K562 (cell line): ENCODE measurements at regions not wholly inside any gene's neighbourhood (a gene's known extent, or its start where the extent isn't known, plus 50 kb on each side); places are given as distances from the start of the nearest gene placed in this dataset.

Experiments used
- ATAC-seq: fragments of 200-7000 bp; cut with Tn5 transposase; 3 replicates; pipeline ENCODE4 v1.9.1; 2020; ENCODE audit warnings: moderate library complexity
- BruUV-seq: library from RNA; stranded (reverse); fragments of 400-500 nt; replicated peaks from 2 replicates; lab custom pipeline; 2021; lab: Mats Ljungman, UMichigan
- CTCF ChIA-PET: fragments of 300-600 bp; formaldehyde crosslinking; extraction: SDS; loops from one replicate; lab custom pipeline; 2021; ENCODE audit warnings: low intra/inter-chr PET ratio; lab: Yijun Ruan, JAX
- POLR2A ChIA-PET: fragments of 300-600, 350-650 bp; sonication (Branson Sonifier 250); formaldehyde crosslinking; extraction: SDS; loops from one replicate; lab custom pipeline; 2021; ENCODE audit warnings: antibody characterized with exemption, inconsistent platforms; lab: Yijun Ruan, JAX
- DNase-seq, 4 experiments: peaks; one replicate each; pipeline versions ENCODE4 v3.0.0 to v3.0.0-alpha.2; 2011 to 2018; ENCODE audit warnings: low spot score in 3 of 4, mixed read lengths in 3 of 4; ENCODE audit errors: extremely low read depth in 1 of 4
- FAIRE-seq: peaks from 2 replicates; lab custom pipeline; 2011; peaks lifted over from hg19 to GRCh38; lab: Jason Lieb, UNC
- H2AFZ ChIP-seq: 2 replicates; pipeline ENCODE4 v1.6.0; 2011; ENCODE audit warnings: low read depth, low read length, control low read depth, inconsistent platforms
- H3K27ac ChIP-seq: fragments of 200-600 bp; 3 replicates; pipeline ENCODE4 v1.8.0; 2011; ENCODE audit warnings: low read depth, mild to moderate bottlenecking, control low read depth, inconsistent platforms, low read length, moderate library complexity, mixed read lengths; ENCODE audit errors: extremely low read depth
- H3K27me3 ChIP-seq, 2 experiments: fragments of 300-600 bp in 1 of 2; 2 replicates in 1 of 2; 3 replicates in 1 of 2; pipeline versions ENCODE4 v1.6.0 to v1.8.0; 2011; ENCODE audit warnings: inconsistent platforms in 2 of 2, low read length in 2 of 2, mild to moderate bottlenecking in 1 of 2, mixed read lengths in 1 of 2, moderate library complexity in 1 of 2; ENCODE audit not compliant: control insufficient read depth in 2 of 2, insufficient read depth in 2 of 2
- H3K36me3 ChIP-seq: fragments of 300-600 bp; 3 replicates; pipeline ENCODE4 v1.8.0; 2011; ENCODE audit warnings: mild to moderate bottlenecking, low read length, inconsistent platforms; ENCODE audit not compliant: control insufficient read depth, insufficient read depth
- H3K4me1 ChIP-seq, 2 experiments: fragments of 200-600 bp in 1 of 2; replicated peaks in 1 of 2; 2 replicates in 1 of 2; 3 replicates in 1 of 2; pipeline versions ENCODE4 v1.5.1 to v1.8.0; 2011; ENCODE audit warnings: inconsistent platforms in 2 of 2, low read length in 2 of 2, mild to moderate bottlenecking in 1 of 2, mixed read lengths in 1 of 2, moderate library complexity in 1 of 2; ENCODE audit not compliant: control insufficient read depth in 2 of 2, insufficient read depth in 2 of 2
- H3K4me2 ChIP-seq: 2 replicates; pipeline ENCODE4 v1.6.1; 2011; ENCODE audit warnings: low read length, control low read depth, inconsistent platforms, mixed read lengths; ENCODE audit not compliant: insufficient read depth
- H3K4me3 ChIP-seq: fragments of 200-600 bp; sonication (generic), shearing (Covaris generic); 2 replicates; pipeline ENCODE4 v1.5.1; 2016; ENCODE audit warnings: control low read depth, inconsistent platforms
- H3K79me2 ChIP-seq: fragments of 200-600 bp; 3 replicates; pipeline ENCODE4 v1.8.0; 2011; ENCODE audit warnings: low read length, inconsistent platforms; ENCODE audit not compliant: control insufficient read depth, insufficient read depth
- H3K9ac ChIP-seq, 2 experiments: 2 replicates each; pipeline versions ENCODE4 v1.6.0 to v1.6.1; 2011; ENCODE audit warnings: low read depth in 2 of 2, low read length in 2 of 2, control low read depth in 1 of 2, inconsistent platforms in 1 of 2, mild to moderate bottlenecking in 1 of 2, mixed read lengths in 1 of 2; ENCODE audit not compliant: insufficient read depth in 1 of 2
- H3K9me1 ChIP-seq: one replicate; pipeline ENCODE4 v1.6.0; 2011; ENCODE audit warnings: inconsistent platforms, mild to moderate bottlenecking, low read length, moderate library complexity; ENCODE audit not compliant: control insufficient read depth, insufficient read depth
- H3K9me3 ChIP-seq: replicated peaks from 2 replicates; pipeline ENCODE4 v1.5.1; 2011; ENCODE audit warnings: low read depth, low read length, inconsistent platforms; ENCODE audit not compliant: control insufficient read depth, insufficient read depth
- H4K20me1 ChIP-seq: replicated peaks from 2 replicates; pipeline ENCODE4 v1.6.1; 2011; ENCODE audit warnings: low read length, inconsistent platforms, mixed read lengths; ENCODE audit not compliant: control insufficient read depth, insufficient read depth
- ASH1L ChIP-seq: fragments of 450-650 bp; IDR thresholded peaks from 2 replicates; pipeline ENCODE4 v1.6.1; 2018; ENCODE audit warnings: borderline replicate concordance, mild to moderate bottlenecking, low read depth; ENCODE audit not compliant: partially characterized antibody
- CBFA2T2 ChIP-seq: fragments of 450-650 bp; conservative IDR thresholded peaks from 2 replicates; pipeline ENCODE4 v1.6.1; 2017; ENCODE audit warnings: mild to moderate bottlenecking
- CHCHD3 ChIP-seq: fragments of 250-450 bp; sonication (Bioruptor Pico); IDR thresholded peaks from 2 replicates; pipeline ENCODE4 v2.1.2; 2022; ENCODE audit warnings: mild to moderate bottlenecking
- MTF1 ChIP-seq: fragments of 250-450 bp; sonication (Bioruptor Pico); IDR thresholded peaks from 2 replicates; pipeline ENCODE4 v1.9.0; 2021; ENCODE audit warnings: moderate library complexity, mild to moderate bottlenecking, inconsistent platforms, borderline replicate concordance
- ZC3H4 ChIP-seq: sonication (generic); formaldehyde crosslinking; IDR thresholded peaks from 2 replicates; pipeline ENCODE4 v1.9.0; 2021; ENCODE audit warnings: missing genetic modification reagents, borderline replicate concordance
- ZNF212 ChIP-seq: fragments of 450-650 bp; formaldehyde crosslinking; IDR thresholded peaks from 2 replicates; pipeline ENCODE4 v1.4.0; 2020; ENCODE audit warnings: mild to moderate bottlenecking
- ZNF41 ChIP-seq: fragments of 250-450 bp; sonication (Bioruptor Pico); conservative IDR thresholded peaks from 2 replicates; pipeline ENCODE4 v1.4.0; 2020; ENCODE audit warnings: mild to moderate bottlenecking
- ZNF644 ChIP-seq: fragments of 200-800 bp; sonication (Bioruptor generic); IDR thresholded peaks from 2 replicates; pipeline ENCODE4 v1.6.1; 2016; ENCODE audit warnings: low read depth, missing genetic modification characterization, missing compliant biosample characterization
- WGBS: fragments of 100-300 bp; shearing (Covaris generic); methylation state at CpG from one replicate; pipeline ENCODE4 v1.1.6; 2016; ENCODE audit warnings: low coverage, mixed read lengths; ENCODE audit not compliant: insufficient coverage; ENCODE audit errors: missing lambda C conversion rate; 5-methylcytosine and 5-hydroxymethylcytosine counted together
- in situ Hi-C: fragments of 300-500 bp; cut with MboI; formaldehyde crosslinking; loops from 4 replicates; pipeline ENCODE4 v1.15.0; 2018; ENCODE audit warnings: inconsistent platforms, mixed read lengths
- intact Hi-C: fragments of 100-400 bp; cut with micrococcal nuclease; formaldehyde crosslinking; loops from 2 replicates; pipeline ENCODE4 v1.14.2; 2022
- TF ChIP-seq, protein P1 (sequence below): sonication (generic); formaldehyde crosslinking; IDR thresholded peaks from 2 replicates; pipeline ENCODE4 v1.8.1; 2022; ENCODE audit warnings: missing genetic modification reagents
- TF ChIP-seq, protein P2 (sequence below): sonication (generic); formaldehyde crosslinking; IDR thresholded peaks from 2 replicates; pipeline ENCODE4 v1.8.0; 2023; ENCODE audit warnings: missing genetic modification reagents, mild to moderate bottlenecking, borderline replicate concordance
- TF ChIP-seq, protein P3 (sequence below): fragments of 250-450 bp; sonication (Bioruptor Pico); IDR thresholded peaks from 2 replicates; pipeline ENCODE4 v1.4.0; 2020; ENCODE audit warnings: borderline replicate concordance

DNA sequence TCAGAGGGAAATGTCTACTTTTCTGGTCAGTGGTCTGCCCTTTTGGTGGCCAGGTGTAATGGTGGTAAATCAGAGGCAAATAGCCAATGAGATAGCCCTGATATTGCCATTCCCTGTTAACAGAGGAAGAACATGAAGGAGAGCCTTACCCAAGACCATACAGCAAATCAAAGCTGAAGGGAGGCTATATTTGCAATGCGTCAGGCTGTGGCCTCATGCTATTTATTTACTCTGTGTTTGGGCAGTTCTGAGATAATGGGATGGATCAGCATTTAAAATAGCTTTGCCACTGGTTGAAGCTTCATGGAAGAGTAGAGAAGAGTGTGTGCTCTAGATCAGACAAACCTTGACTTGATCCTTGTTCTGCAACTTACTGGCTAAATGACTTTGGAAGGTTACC, 73.3 kb upstream of the MAML3 start:
- 0% methylated on average over 1 of the region's 1 CpG for WGBS
- H3K36me3 ChIP-seq: no peaks in the 10 kb centered on the region
- no peak overlapping the region for H3K27ac ChIP-seq
- intact Hi-C loops: no loop called here
- no peak for DNase-seq
- H3K9me3 ChIP-seq: no peaks in the 10 kb centered on the region
- no peak for ATAC-seq
- no peaks in the 10 kb centered on the region for H3K4me1 ChIP-seq
- POLR2A ChIA-PET: interaction anchor here (1.0 kb wide), 1 partner anchor 32 kb away, joined by 3 read pairs; no protein-coding TSS in a partner anchor
- no peaks in the 10 kb centered on the region for H4K20me1 ChIP-seq
- no peak overlapping the region for H3K9ac ChIP-seq
- no peak overlapping the region for H3K4me3 ChIP-seq
- no peak overlapping the region for H3K4me2 ChIP-seq
- no peaks in the 10 kb centered on the region for H3K9me1 ChIP-seq
- no peak overlapping the region for H2AFZ ChIP-seq
- in situ Hi-C loops: no loop called here
- FAIRE-seq: no peak
- CTCF ChIA-PET: no interaction called here
- H3K27me3 ChIP-seq: no peaks in the 10 kb centered on the region; a peak in 2 of 5 replicates
- no peaks in the 10 kb centered on the region for H3K79me2 ChIP-seq
- no TSS peak for BruUV-seq
- TF ChIP-seq, protein P1, sequence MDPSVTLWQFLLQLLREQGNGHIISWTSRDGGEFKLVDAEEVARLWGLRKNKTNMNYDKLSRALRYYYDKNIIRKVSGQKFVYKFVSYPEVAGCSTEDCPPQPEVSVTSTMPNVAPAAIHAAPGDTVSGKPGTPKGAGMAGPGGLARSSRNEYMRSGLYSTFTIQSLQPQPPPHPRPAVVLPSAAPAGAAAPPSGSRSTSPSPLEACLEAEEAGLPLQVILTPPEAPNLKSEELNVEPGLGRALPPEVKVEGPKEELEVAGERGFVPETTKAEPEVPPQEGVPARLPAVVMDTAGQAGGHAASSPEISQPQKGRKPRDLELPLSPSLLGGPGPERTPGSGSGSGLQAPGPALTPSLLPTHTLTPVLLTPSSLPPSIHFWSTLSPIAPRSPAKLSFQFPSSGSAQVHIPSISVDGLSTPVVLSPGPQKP (CRISPR knock-in tag): no peak
- TF ChIP-seq CBFA2T2 (no peak), ZNF212 (CRISPR knock-in tag) (no peak), CHCHD3 (CRISPR knock-in tag) (no peak), ASH1L (no peak), ZC3H4 (CRISPR knock-in tag) (no peak), ZNF644 (tag) (no peak), MTF1 (CRISPR knock-in tag) (no peak), ZNF41 (CRISPR knock-in tag) (no peak)
- TF ChIP-seq, protein P2, sequence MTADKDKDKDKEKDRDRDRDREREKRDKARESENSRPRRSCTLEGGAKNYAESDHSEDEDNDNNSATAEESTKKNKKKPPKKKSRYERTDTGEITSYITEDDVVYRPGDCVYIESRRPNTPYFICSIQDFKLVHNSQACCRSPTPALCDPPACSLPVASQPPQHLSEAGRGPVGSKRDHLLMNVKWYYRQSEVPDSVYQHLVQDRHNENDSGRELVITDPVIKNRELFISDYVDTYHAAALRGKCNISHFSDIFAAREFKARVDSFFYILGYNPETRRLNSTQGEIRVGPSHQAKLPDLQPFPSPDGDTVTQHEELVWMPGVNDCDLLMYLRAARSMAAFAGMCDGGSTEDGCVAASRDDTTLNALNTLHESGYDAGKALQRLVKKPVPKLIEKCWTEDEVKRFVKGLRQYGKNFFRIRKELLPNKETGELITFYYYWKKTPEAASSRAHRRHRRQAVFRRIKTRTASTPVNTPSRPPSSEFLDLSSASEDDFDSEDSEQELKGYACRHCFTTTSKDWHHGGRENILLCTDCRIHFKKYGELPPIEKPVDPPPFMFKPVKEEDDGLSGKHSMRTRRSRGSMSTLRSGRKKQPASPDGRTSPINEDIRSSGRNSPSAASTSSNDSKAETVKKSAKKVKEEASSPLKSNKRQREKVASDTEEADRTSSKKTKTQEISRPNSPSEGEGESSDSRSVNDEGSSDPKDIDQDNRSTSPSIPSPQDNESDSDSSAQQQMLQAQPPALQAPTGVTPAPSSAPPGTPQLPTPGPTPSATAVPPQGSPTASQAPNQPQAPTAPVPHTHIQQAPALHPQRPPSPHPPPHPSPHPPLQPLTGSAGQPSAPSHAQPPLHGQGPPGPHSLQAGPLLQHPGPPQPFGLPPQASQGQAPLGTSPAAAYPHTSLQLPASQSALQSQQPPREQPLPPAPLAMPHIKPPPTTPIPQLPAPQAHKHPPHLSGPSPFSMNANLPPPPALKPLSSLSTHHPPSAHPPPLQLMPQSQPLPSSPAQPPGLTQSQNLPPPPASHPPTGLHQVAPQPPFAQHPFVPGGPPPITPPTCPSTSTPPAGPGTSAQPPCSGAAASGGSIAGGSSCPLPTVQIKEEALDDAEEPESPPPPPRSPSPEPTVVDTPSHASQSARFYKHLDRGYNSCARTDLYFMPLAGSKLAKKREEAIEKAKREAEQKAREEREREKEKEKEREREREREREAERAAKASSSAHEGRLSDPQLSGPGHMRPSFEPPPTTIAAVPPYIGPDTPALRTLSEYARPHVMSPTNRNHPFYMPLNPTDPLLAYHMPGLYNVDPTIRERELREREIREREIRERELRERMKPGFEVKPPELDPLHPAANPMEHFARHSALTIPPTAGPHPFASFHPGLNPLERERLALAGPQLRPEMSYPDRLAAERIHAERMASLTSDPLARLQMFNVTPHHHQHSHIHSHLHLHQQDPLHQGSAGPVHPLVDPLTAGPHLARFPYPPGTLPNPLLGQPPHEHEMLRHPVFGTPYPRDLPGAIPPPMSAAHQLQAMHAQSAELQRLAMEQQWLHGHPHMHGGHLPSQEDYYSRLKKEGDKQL (CRISPR knock-in tag): no peak
- TF ChIP-seq, protein P3, sequence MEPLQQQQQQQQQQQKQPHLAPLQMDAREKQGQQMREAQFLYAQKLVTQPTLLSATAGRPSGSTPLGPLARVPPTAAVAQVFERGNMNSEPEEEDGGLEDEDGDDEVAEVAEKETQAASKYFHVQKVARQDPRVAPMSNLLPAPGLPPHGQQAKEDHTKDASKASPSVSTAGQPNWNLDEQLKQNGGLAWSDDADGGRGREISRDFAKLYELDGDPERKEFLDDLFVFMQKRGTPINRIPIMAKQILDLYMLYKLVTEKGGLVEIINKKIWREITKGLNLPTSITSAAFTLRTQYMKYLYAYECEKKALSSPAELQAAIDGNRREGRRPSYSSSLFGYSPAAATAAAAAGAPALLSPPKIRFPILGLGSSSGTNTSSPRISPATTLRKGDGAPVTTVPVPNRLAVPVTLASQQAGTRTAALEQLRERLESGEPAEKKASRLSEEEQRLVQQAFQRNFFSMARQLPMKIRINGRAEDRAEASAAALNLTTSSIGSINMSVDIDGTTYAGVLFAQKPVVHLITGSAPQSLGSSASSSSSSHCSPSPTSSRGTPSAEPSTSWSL (CRISPR knock-in tag): no peak
